Muscle layer of duodenum (tissue), 2 donors: ENCODE measurements at regions not wholly inside any gene's neighbourhood (a gene's known extent, or its start where the extent isn't known, plus 50 kb on each side); places are given as distances from the start of the nearest gene placed in this dataset.
A peak's percentile ranks its signal among the peaks of the same experiment; 100 is the strongest.

Source experiments
- H3K27ac ChIP-seq: one replicate; pipeline ENCODE4 v1.7.0; 2013; ENCODE audit warnings: mild to moderate bottlenecking, low read length
- H3K27me3 ChIP-seq: one replicate; pipeline ENCODE4 v1.7.0; 2013; ENCODE audit warnings: low read depth, mild to moderate bottlenecking, control low read depth, low read length
- H3K36me3 ChIP-seq, 2 donors: one replicate each; pipeline ENCODE4 v1.7.0; 2013; ENCODE audit warnings: low read length in 2 of 2, control low read depth in 1 of 2, mild to moderate bottlenecking in 1 of 2; ENCODE audit not compliant: insufficient read depth in 2 of 2, control insufficient read depth in 1 of 2
- H3K4me1 ChIP-seq, 2 donors: one replicate each; pipeline ENCODE4 v1.7.0; 2013; ENCODE audit warnings: low read length in 2 of 2, mild to moderate bottlenecking in 2 of 2, control low read depth in 1 of 2, moderate library complexity in 1 of 2; ENCODE audit not compliant: insufficient read depth in 2 of 2, control insufficient read depth in 1 of 2
- H3K4me3 ChIP-seq, 2 donors: one replicate each; pipeline ENCODE4 v1.7.0; 2013; ENCODE audit warnings: low read length in 2 of 2, low read depth in 1 of 2, mild to moderate bottlenecking in 1 of 2
- H3K9me3 ChIP-seq, 2 donors: one replicate each; pipeline ENCODE4 v1.7.0; 2013; ENCODE audit warnings: low read length in 2 of 2, control low read depth in 1 of 2, mild to moderate bottlenecking in 1 of 2; ENCODE audit not compliant: control insufficient read depth in 1 of 2
- donor health status: healthy.

DNA sequence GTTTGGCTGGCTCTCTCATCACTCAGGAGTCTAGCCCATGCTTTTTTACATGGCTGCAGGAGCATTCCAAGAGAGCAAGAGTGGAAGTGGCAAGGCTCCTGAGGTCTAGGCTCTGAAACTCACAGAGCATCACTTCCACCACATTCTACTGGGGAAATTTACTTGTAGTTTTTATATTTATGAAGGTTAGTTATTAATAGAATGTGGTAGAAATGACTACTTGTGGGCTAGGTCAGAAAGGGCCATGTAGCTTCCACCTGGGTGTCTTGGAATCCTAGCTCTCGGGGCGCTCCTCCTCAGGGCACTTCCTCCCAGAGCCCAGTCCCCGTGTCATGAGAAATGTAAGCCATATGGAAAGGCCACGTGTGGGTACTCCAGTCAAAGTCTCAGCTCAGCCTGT lies 127.0 kb upstream of the CASK start:
- no peaks in the 10 kb centered on the region for H3K36me3 ChIP-seq
- H3K9me3 ChIP-seq = no peaks in the 10 kb centered on the region
- no peaks in the 10 kb centered on the region for H3K27me3 ChIP-seq
- H3K4me3 ChIP-seq = no peak overlapping the region
- H3K4me1 ChIP-seq = no peaks in the 10 kb centered on the region
- H3K27ac ChIP-seq = no peak overlapping the region

DNA sequence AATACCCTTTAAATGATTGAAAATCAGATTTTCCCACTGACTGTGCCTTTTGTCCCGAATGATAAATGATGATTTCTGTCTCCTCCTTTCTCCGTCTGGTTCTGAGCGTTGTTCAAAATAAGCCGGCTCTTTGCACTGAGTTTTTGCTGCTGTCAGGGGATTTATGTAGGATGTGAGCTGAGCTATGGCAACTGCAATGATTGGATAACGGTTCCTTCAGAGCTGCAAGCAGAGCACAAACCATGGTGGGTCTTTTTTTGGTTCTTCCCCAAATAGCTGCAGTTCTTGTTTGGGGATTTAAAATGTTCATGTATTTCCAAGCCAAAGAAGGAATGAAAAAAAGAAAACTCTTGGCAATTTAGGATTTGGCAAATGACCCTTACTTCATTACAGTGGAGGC lies 124.5 kb upstream of the CASK start:
- Histone ChIP-seq H3K4me1 (no peaks in the 10 kb centered on the region), H3K27ac (no peak overlapping the region), H3K27me3 (no peaks in the 10 kb centered on the region)

GRCh38 chrX:42028109-42028508 lies 104.8 kb upstream of the CASK start:
- Histone ChIP-seq H3K36me3 (no peaks in the 10 kb centered on the region), H3K9me3 (peaks cover 0 to 3% of the 10 kb centered on the region in 2 donors), H3K4me3 (no peak overlapping the region), H3K4me1 (no peaks in the 10 kb centered on the region), H3K27ac (no peak overlapping the region), H3K27me3 (no peaks in the 10 kb centered on the region)

More for the DNA sequence above, 124.5 kb upstream of the CASK start:
- no peak overlapping the region for H3K4me3 ChIP-seq
- H3K9me3 ChIP-seq = no peaks in the 10 kb centered on the region
- H3K36me3 ChIP-seq = no peaks in the 10 kb centered on the region

- Histone ChIP-seq H3K9me3 (peaks cover 0 to 3% of the 10 kb centered on the region in 2 donors), H3K36me3 (no peaks in the 10 kb centered on the region), H3K27me3 (no peaks in the 10 kb centered on the region), H3K4me1 (no peaks in the 10 kb centered on the region), H3K4me3 (no peak overlapping the region), H3K27ac (peak overlapping the region; percentile 45)
Observed at GRCh38 chrX:42027367-42028000, 104.1 kb upstream of the CASK start.

- Histone ChIP-seq H3K9me3 (no peaks in the 10 kb centered on the region), H3K4me3 (no peak overlapping the region), H3K27ac (no peak overlapping the region), H3K27me3 (no peaks in the 10 kb centered on the region), H3K36me3 (no peaks in the 10 kb centered on the region), H3K4me1 (no peaks in the 10 kb centered on the region)
Observed at GRCh38 chrX:42025861-42026260, 102.5 kb upstream of the CASK start.

- H3K9me3 ChIP-seq = no peaks in the 10 kb centered on the region
- H3K36me3 ChIP-seq = no peaks in the 10 kb centered on the region
- no peaks in the 10 kb centered on the region for H3K4me1 ChIP-seq
- no peaks in the 10 kb centered on the region for H3K27me3 ChIP-seq
- H3K4me3 ChIP-seq = no peak overlapping the region
- no peak overlapping the region for H3K27ac ChIP-seq
Observed at GRCh38 chrX:42023122-42023521, 99.8 kb upstream of the CASK start.

GRCh38 chrX:42022158-42022557 lies 98.8 kb upstream of the CASK start:
- Histone ChIP-seq H3K9me3 (no peaks in the 10 kb centered on the region), H3K27ac (no peak overlapping the region), H3K4me1 (no peaks in the 10 kb centered on the region), H3K27me3 (no peaks in the 10 kb centered on the region), H3K4me3 (no peak overlapping the region), H3K36me3 (no peaks in the 10 kb centered on the region)

DNA sequence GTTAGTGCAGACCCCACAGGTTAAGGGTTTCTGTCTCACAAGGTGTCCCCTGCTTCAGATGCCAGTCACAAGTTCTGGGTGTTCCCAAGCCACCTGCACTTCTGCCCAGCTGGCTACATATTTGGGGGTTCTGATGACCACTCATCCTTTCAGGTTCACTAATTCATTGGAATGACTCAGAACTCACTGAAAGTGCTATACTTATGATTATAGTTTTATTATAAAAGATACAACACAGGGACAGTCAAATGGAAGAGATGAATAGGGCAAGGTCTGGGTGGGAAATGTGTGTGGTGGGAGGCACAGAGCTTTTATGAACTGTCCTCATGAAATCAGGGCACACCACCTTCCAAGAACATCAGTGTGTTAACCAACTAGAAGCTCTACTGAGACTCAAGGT lies 97.7 kb upstream of the CASK start:
- Histone ChIP-seq H3K9me3 (no peaks in the 10 kb centered on the region), H3K4me3 (no peak overlapping the region), H3K4me1 (no peaks in the 10 kb centered on the region), H3K27ac (no peak overlapping the region), H3K36me3 (no peaks in the 10 kb centered on the region), H3K27me3 (no peaks in the 10 kb centered on the region)

GRCh38 chrX:42020225-42020624 lies 96.9 kb upstream of the CASK start:
- H3K27me3 ChIP-seq = no peaks in the 10 kb centered on the region
- H3K9me3 ChIP-seq = no peaks in the 10 kb centered on the region
- H3K4me1 ChIP-seq = no peaks in the 10 kb centered on the region
- no peaks in the 10 kb centered on the region for H3K36me3 ChIP-seq
- H3K4me3 ChIP-seq = no peak overlapping the region
- H3K27ac ChIP-seq = no peak overlapping the region

- Histone ChIP-seq H3K4me1 (no peaks in the 10 kb centered on the region), H3K9me3 (no peaks in the 10 kb centered on the region), H3K36me3 (no peaks in the 10 kb centered on the region), H3K27ac (no peak overlapping the region), H3K27me3 (no peaks in the 10 kb centered on the region), H3K4me3 (no peak overlapping the region)
Observed at GRCh38 chrX:42017971-42018370, 94.6 kb upstream of the CASK start.

DNA sequence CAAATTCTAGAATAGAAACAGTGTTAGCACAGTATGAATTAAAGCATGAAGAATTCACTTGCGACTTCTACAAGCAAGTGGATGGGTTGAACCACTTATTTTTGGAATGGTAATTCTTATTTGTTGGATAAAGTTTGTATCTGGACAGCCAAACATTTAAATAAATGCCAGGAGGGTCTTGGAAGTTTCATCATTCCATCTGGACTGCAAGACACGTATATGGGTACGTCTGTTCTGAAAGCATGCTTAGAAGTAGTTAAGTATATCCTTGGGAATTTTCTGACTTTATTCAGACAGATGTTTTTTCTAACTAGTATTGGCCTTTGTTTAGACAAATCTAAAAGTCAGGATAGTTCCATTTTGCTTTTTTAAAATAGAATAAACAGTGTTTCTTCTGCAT lies 77.5 kb upstream of the CASK start:
- Histone ChIP-seq H3K36me3 (no peaks in the 10 kb centered on the region), H3K9me3 (peaks cover 0 to 2% of the 10 kb centered on the region in 2 donors), H3K4me3 (no peak overlapping the region), H3K27me3 (no peaks in the 10 kb centered on the region), H3K4me1 (no peaks in the 10 kb centered on the region), H3K27ac (no peak overlapping the region)

DNA sequence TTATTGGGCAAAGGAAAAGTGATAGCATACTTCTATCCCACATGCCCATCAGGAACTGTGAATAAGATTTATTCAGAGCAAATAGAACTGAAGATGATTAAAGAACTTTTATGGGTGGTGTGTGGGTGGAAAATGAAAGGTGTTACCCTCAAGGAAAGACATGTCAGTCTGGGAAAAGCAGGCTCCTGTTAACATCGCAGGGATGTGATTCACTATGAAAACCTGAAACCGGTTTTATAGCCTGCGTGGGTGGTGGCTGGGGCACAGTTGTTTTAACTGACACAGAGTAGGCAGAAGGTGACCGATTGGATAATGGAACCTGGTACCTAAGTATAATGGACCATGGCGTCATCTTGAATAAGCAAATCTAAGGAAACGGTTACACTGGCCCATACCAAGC lies 61.3 kb upstream of the CASK start:
- H3K4me1 ChIP-seq = no peaks in the 10 kb centered on the region
- no peak overlapping the region for H3K4me3 ChIP-seq
- H3K27me3 ChIP-seq = no peaks in the 10 kb centered on the region
- no peaks in the 10 kb centered on the region for H3K36me3 ChIP-seq
- H3K27ac ChIP-seq = no peak overlapping the region
- H3K9me3 ChIP-seq = no peaks in the 10 kb centered on the region
